GM21786 (cell line): ENCODE measurements at regions not wholly inside any gene's neighbourhood (a gene's known extent, or its start where the extent isn't known, plus 50 kb on each side); places are given as distances from the start of the nearest gene placed in this dataset.

Experiments
- ATAC-seq: cut with Tn5 transposase; IDR thresholded peaks from one replicate; pipeline ENCODE4 v1.9.1; 2021; ENCODE audit not compliant: unreplicated experiment

GRCh38 chr6:114403858-114404257 lies 61.0 kb upstream of the HS3ST5 start:
- no peak for ATAC-seq

GRCh38 chr6:114398481-114398880 lies 55.7 kb upstream of the HS3ST5 start:
- ATAC-seq, result no peak
